ENCODE measurements at regions not wholly inside any gene's neighbourhood (a gene's known extent, or its start where the extent isn't known, plus 50 kb on each side); places are given as distances from the start of the nearest gene placed in this dataset.
"Not testable (repeated sequence)": the region's sequence is repeated elsewhere in the genome, so short reads cannot be mapped to it uniquely, and the experiment has no call there.

- TF ChIP-seq CTCF (IDR thresholded peaks at IDR 0.05; ENCODE audit: insufficient read depth, low read length); POLR2AphosphoS5 (IDR thresholded peaks at IDR 0.05; ENCODE audit: low read depth); SPI1 (IDR thresholded peaks at IDR 0.05; ENCODE audit: borderline replicate concordance, low read depth); GABPA (IDR thresholded peaks at IDR 0.05; ENCODE audit: low read depth): not testable (repeated sequence)
- TF ChIP-seq, protein P1, sequence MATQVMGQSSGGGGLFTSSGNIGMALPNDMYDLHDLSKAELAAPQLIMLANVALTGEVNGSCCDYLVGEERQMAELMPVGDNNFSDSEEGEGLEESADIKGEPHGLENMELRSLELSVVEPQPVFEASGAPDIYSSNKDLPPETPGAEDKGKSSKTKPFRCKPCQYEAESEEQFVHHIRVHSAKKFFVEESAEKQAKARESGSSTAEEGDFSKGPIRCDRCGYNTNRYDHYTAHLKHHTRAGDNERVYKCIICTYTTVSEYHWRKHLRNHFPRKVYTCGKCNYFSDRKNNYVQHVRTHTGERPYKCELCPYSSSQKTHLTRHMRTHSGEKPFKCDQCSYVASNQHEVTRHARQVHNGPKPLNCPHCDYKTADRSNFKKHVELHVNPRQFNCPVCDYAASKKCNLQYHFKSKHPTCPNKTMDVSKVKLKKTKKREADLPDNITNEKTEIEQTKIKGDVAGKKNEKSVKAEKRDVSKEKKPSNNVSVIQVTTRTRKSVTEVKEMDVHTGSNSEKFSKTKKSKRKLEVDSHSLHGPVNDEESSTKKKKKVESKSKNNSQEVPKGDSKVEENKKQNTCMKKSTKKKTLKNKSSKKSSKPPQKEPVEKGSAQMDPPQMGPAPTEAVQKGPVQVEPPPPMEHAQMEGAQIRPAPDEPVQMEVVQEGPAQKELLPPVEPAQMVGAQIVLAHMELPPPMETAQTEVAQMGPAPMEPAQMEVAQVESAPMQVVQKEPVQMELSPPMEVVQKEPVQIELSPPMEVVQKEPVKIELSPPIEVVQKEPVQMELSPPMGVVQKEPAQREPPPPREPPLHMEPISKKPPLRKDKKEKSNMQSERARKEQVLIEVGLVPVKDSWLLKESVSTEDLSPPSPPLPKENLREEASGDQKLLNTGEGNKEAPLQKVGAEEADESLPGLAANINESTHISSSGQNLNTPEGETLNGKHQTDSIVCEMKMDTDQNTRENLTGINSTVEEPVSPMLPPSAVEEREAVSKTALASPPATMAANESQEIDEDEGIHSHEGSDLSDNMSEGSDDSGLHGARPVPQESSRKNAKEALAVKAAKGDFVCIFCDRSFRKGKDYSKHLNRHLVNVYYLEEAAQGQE (IDR thresholded peaks at IDR 0.05; ENCODE audit: insufficient replicate concordance, low read depth) = not testable (repeated sequence)
Observed at GRCh38 chr11:39333006-39333405, 2126.4 kb downstream of the LRRC4C start.

All from HL-60 (cell line).